ENCODE measurements at regions not wholly inside any gene's neighbourhood (a gene's known extent, or its start where the extent isn't known, plus 50 kb on each side); places are given as distances from the start of the nearest gene placed in this dataset.

DNA sequence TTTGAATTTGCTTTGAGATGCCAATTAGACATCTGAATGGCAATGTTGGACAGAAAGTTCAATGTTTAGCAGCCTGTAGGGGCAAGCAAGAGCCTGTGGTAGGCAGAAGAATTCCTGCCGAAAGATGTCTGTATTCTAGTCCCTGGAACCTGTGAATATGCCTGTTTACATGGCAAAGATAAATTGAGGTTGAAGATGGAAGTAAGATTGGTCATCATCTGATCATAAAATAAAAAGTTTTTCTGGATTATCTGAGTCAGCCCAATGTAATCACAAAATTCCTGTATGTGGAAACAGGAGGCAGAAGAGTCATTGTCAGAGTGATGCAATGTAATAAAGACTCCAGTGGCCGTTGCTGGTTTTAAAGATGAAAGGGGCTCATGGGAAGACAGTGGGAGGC is 430.5 kb downstream of the MDFIC start:
- Histone ChIP-seq H4K20me1 (replicated peaks; ENCODE audit: insufficient read depth) (no peaks in the 10 kb centered on the region), H3K36me3 (ENCODE audit: insufficient read depth) (no peaks in the 10 kb centered on the region), H3K9me2 (ENCODE audit: insufficient read depth) (no peaks in the 10 kb centered on the region), H3K4me2 (no peak overlapping the region), H2AFZ (no peak overlapping the region), H3K27me3 (ENCODE audit: insufficient read depth) (no peaks in the 10 kb centered on the region), H3F3A (replicated peaks; ENCODE audit: low read depth) (no peaks in the 10 kb centered on the region), H3K4me1 (ENCODE audit: insufficient read depth) (no peaks in the 10 kb centered on the region), H3K79me2 (replicated peaks; ENCODE audit: insufficient read depth) (no peaks in the 10 kb centered on the region), H3K4me3 (no peak overlapping the region), H3K27ac (ENCODE audit: low read depth) (no peak overlapping the region)
- Mint-ChIP-seq H3K4me3 (no peak overlapping the region), H3K27ac (no peak overlapping the region), H3K4me1 (no peaks in the 10 kb centered on the region; the same call in 2 of the 3 replicates), H3K27me3 (ENCODE audit: insufficient read depth, low read depth, poor library complexity) (no peaks in the 10 kb centered on the region), H3K9me3 (no peaks in the 10 kb centered on the region), H3K36me3 (ENCODE audit: low read depth) (no peaks in the 10 kb centered on the region)
- no peak for TF ChIP-seq ZNF331 (CRISPR knock-in tag; IDR thresholded peaks at IDR 0.05; ENCODE audit: low read depth)
- TF ChIP-seq CTCF (conservative IDR thresholded peaks at IDR 0.05; ENCODE audit: low read depth in 2 of 2), result no peak
- no peak for TF ChIP-seq EZH2 (IDR thresholded peaks at IDR 0.05; ENCODE audit: low read depth, unreplicated experiment)
- TF ChIP-seq, protein P1, sequence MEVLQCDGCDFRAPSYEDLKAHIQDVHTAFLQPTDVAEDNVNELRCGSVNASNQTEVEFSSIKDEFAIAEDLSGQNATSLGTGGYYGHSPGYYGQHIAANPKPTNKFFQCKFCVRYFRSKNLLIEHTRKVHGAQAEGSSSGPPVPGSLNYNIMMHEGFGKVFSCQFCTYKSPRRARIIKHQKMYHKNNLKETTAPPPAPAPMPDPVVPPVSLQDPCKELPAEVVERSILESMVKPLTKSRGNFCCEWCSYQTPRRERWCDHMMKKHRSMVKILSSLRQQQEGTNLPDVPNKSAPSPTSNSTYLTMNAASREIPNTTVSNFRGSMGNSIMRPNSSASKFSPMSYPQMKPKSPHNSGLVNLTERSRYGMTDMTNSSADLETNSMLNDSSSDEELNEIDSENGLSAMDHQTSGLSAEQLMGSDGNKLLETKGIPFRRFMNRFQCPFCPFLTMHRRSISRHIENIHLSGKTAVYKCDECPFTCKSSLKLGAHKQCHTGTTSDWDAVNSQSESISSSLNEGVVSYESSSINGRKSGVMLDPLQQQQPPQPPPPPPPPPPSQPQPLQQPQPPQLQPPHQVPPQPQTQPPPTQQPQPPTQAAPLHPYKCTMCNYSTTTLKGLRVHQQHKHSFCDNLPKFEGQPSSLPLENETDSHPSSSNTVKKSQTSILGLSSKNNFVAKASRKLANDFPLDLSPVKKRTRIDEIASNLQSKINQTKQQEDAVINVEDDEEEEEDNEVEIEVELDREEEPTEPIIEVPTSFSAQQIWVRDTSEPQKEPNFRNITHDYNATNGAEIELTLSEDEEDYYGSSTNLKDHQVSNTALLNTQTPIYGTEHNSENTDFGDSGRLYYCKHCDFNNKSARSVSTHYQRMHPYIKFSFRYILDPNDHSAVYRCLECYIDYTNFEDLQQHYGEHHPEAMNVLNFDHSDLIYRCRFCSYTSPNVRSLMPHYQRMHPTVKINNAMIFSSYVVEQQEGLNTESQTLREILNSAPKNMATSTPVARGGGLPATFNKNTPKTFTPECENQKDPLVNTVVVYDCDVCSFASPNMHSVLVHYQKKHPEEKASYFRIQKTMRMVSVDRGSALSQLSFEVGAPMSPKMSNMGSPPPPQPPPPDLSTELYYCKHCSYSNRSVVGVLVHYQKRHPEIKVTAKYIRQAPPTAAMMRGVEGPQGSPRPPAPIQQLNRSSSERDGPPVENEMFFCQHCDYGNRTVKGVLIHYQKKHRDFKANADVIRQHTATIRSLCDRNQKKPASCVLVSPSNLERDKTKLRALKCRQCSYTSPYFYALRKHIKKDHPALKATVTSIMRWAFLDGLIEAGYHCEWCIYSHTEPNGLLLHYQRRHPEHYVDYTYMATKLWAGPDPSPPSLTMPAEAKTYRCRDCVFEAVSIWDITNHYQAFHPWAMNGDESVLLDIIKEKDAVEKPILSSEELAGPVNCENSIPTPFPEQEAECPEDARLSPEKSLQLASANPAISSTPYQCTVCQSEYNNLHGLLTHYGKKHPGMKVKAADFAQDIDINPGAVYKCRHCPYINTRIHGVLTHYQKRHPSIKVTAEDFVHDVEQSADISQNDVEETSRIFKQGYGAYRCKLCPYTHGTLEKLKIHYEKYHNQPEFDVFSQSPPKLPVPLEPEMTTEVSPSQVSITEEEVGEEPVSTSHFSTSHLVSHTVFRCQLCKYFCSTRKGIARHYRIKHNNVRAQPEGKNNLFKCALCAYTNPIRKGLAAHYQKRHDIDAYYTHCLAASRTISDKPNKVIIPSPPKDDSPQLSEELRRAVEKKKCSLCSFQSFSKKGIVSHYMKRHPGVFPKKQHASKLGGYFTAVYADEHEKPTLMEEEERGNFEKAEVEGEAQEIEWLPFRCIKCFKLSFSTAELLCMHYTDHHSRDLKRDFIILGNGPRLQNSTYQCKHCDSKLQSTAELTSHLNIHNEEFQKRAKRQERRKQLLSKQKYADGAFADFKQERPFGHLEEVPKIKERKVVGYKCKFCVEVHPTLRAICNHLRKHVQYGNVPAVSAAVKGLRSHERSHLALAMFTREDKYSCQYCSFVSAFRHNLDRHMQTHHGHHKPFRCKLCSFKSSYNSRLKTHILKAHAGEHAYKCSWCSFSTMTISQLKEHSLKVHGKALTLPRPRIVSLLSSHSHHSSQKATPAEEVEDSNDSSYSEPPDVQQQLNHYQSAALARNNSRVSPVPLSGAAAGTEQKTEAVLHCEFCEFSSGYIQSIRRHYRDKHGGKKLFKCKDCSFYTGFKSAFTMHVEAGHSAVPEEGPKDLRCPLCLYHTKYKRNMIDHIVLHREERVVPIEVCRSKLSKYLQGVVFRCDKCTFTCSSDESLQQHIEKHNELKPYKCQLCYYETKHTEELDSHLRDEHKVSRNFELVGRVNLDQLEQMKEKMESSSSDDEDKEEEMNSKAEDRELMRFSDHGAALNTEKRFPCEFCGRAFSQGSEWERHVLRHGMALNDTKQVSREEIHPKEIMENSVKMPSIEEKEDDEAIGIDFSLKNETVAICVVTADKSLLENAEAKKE (CRISPR knock-in tag; IDR thresholded peaks at IDR 0.05), result no peak
- TF ChIP-seq POLR2AphosphoS5 (IDR thresholded peaks at IDR 0.05; ENCODE audit: low read depth), result no peak
- no peak for TF ChIP-seq ZNF114 (CRISPR knock-in tag; IDR thresholded peaks at IDR 0.05)
- TF ChIP-seq, protein P2, sequence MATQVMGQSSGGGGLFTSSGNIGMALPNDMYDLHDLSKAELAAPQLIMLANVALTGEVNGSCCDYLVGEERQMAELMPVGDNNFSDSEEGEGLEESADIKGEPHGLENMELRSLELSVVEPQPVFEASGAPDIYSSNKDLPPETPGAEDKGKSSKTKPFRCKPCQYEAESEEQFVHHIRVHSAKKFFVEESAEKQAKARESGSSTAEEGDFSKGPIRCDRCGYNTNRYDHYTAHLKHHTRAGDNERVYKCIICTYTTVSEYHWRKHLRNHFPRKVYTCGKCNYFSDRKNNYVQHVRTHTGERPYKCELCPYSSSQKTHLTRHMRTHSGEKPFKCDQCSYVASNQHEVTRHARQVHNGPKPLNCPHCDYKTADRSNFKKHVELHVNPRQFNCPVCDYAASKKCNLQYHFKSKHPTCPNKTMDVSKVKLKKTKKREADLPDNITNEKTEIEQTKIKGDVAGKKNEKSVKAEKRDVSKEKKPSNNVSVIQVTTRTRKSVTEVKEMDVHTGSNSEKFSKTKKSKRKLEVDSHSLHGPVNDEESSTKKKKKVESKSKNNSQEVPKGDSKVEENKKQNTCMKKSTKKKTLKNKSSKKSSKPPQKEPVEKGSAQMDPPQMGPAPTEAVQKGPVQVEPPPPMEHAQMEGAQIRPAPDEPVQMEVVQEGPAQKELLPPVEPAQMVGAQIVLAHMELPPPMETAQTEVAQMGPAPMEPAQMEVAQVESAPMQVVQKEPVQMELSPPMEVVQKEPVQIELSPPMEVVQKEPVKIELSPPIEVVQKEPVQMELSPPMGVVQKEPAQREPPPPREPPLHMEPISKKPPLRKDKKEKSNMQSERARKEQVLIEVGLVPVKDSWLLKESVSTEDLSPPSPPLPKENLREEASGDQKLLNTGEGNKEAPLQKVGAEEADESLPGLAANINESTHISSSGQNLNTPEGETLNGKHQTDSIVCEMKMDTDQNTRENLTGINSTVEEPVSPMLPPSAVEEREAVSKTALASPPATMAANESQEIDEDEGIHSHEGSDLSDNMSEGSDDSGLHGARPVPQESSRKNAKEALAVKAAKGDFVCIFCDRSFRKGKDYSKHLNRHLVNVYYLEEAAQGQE (IDR thresholded peaks at IDR 0.05; ENCODE audit: unreplicated experiment), result no peak
- no peak for DNase-seq (ENCODE audit: low spot score)
- no peak for ATAC-seq
